GM18499 (cell line): ENCODE measurements at regions not wholly inside any gene's neighbourhood (a gene's known extent, or its start where the extent isn't known, plus 50 kb on each side); places are given as distances from the start of the nearest gene placed in this dataset.

Experiments
- ATAC-seq: cut with Tn5 transposase; IDR thresholded peaks from one replicate; pipeline ENCODE4 v1.9.1; 2021; ENCODE audit warnings: moderate number of reproducible peaks; ENCODE audit not compliant: insufficient read depth, unreplicated experiment

DNA sequence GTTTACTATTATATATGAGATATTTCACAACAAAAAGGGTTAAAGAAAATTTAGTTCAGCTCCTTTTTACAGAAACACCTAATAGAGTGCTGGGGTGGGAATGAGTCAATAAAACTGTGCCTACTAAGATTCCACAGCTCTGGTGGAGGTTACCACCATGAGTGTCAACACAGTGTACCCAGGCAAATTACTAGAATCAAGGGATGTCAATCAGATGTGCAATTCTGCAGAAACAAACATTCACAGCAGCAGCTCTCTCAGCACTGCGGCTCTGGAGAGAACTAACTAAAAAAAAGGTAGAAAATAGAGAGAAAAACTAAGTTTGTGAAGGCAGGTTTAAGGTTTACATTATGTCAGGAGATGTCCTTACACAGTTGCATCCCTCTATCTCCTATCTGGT, 1313.0 kb downstream of the MAT2B start:
- ATAC-seq = no peak

- no peak for ATAC-seq
Observed at GRCh38 chr5:164824671-164825070, 1319.3 kb downstream of the MAT2B start.

- ATAC-seq = no peak
Observed at GRCh38 chr5:164832516-164832915, 1327.1 kb downstream of the MAT2B start.

- no peak for ATAC-seq
Observed at GRCh38 chr5:164844348-164844747, 1338.9 kb downstream of the MAT2B start.

- no peak for ATAC-seq
Observed at GRCh38 chr5:164860896-164861295, 1355.5 kb downstream of the MAT2B start.

DNA sequence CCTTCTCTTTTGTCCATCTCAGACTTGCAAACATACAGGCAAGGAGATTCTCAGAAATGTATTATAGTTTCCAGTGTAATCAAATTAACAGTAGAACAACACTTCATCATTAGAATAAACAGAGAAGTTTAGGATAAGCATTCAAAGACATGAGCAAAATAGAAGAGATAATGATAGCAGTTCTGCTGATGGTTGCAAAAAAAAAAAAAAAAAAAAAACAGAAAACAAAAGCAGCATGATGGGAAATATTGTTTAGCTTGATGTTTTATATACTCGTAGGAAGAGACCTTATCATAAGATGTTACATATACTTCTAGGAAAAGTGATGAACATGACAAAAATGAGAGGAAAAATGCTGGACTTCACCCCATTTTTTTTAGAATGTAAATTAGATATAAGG, 1356.2 kb downstream of the MAT2B start:
- no peak for ATAC-seq

DNA sequence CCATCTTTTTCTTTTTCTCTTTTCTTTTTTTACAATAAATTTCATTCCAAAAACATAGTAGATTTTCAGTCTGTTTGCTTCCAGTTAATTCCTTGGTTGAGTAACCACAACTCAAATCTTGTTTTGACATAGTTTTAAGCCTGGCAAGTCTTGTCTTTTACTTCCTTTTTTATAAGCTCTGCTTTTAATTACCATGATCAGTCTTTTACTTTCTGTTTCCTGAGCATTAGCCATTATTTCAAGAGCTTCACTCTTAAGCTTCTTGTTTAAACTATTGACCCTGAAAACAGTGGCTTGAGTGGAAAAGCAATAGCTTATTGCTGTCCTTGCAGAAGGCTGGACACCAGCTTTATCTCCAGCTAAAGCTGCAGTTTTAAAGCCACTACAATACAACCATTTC, 1363.3 kb downstream of the MAT2B start:
- ATAC-seq = no peak

DNA sequence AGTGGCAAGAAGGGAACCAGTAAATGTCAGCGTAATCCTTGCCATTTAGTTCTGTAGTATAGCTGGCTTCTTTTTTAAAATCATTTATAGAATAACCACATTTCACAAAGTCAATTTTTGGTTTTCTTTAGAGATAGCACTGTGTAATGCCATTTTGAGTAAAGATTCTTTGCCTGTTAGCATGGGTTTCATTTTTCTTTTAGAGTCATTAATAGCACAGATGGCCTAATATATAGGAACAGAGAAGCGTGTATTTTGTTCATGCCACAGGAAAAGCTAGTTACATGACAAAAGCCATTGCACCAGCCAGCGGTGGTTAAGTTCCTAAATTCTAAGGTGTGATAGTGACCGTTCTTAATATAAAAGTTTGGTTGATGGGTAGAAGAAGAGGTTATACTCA, 1363.9 kb downstream of the MAT2B start:
- ATAC-seq = no peak

DNA sequence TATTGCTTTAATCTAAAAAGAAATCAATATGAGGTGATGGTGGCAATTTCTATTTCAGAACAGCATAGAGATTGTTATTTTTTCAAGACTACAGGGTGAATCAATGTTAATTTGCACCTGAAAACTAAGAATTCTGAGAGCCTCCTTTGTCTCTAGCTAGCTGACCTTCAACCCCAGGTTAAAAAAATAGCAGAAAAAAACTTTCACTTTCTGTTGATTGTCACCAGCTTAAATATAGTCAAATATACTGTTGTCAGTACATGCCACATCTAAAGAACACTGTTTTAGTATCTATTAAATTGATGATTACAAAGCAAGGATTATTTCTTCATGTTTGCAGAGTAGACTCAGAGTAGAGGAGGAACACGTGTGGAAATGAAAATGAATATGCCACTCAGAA, 1371.4 kb downstream of the MAT2B start:
- no peak for ATAC-seq

GRCh38 chr5:164881442-164881841, 1376.0 kb downstream of the MAT2B start:
- ATAC-seq = no peak

- no peak for ATAC-seq
Observed at GRCh38 chr5:164885179-164885578, 1379.8 kb downstream of the MAT2B start.

DNA sequence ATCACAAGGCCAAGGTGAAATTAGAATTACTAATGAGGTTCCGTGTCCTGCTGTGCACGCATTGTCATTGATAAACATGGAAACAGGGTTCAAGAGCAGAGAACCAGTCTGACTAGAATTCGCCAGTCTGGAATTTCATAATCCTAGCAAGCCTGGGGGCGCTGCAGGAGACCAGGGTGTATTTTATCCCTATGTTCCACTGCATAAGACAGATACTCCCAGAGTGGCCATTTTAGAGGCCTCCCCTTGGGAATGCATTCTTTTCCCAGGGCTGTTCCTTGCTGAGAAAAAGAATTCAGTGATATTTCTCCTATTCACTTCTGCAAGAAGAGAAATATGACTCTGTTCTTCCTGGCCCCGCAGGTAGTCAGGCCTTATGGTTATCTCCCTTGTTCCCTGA, 1387.7 kb downstream of the MAT2B start:
- no peak for ATAC-seq

DNA sequence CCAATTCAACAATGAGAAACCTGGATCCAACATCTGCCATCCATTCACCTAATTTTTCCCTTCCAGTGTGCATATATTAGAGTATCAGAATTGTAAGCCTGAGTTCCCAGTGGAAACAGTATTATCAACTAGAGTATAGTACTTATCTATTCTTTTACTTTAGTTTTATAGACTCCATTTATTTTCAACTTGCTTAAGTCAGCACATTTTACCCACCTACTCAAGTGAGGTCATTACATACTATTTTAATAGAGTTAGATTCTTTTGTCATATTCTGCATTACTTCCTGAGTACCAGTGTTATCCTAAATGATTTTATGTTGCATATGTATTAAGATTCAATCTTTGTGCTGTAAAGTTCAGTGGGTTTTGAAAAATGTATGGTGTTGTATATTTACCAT, 1393.3 kb downstream of the MAT2B start:
- ATAC-seq = no peak

GRCh38 chr5:164909673-164910072, 1404.3 kb downstream of the MAT2B start:
- no peak for ATAC-seq

GRCh38 chr5:164921722-164922121, 1416.3 kb downstream of the MAT2B start:
- no peak for ATAC-seq

GRCh38 chr5:164934039-164934438, 1428.6 kb downstream of the MAT2B start:
- ATAC-seq = no peak

- no peak for ATAC-seq
Observed at GRCh38 chr5:164934561-164934960, 1429.1 kb downstream of the MAT2B start.

DNA sequence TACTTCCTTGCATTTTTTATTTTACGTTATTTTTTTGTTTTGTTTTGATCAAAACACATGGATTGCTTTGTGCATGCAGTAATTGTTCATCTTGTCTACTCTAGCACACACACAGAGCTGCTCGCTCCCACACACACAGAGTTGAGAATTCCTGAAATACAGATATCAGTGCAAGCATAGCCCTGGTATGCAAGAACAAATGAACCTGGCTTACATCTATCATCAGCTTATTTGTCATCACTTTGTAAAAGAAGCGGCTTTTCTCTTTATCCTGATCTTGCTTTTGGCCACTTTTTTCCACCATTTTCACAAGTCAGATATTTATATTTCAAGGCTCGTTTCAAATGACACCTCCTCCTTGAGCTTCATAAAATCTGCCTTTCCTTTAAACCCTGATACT, 1435.7 kb downstream of the MAT2B start:
- no peak for ATAC-seq

GRCh38 chr5:164950927-164951326, 1445.5 kb downstream of the MAT2B start:
- no peak for ATAC-seq

- no peak for ATAC-seq
Observed at GRCh38 chr5:164951570-164951969, 1446.2 kb downstream of the MAT2B start.

GRCh38 chr5:164958688-164959087, 1453.3 kb downstream of the MAT2B start:
- no peak for ATAC-seq

- ATAC-seq = no peak
Observed at GRCh38 chr5:164959761-164960160, 1454.3 kb downstream of the MAT2B start.

DNA sequence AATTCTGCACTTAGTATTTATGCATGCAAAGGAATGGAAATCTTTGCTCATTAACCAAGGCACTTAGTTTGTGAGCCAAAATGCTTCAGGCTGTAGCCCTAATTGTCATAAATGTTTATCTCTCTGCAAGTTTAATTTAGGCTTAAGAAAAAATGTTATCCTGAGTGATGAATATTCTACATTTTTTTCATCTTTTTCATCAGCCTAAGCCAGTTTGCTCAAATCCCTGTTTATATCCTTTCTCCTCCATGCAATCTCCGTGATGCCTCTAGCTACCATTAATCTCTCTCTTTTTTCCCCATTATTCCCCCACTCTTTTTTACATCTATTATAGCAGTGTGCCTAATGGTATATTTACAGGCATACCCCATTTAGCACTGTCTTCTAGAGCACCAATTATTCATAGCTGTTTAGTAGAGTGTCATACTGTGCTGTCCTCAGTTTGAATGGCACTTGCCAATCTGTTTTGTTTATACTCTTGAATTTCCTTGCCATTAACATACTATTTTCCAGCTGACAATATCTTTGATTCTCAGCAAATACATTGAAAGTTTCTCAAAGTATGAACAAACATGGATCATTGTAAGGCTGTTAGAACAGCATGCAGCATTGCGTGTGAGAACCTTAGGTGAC, 1457.0 kb downstream of the MAT2B start:
- no peak for ATAC-seq
